A549 (cell line): ENCODE measurements at regions not wholly inside any gene's neighbourhood (a gene's known extent, or its start where the extent isn't known, plus 50 kb on each side); places are given as distances from the start of the nearest gene placed in this dataset.

ENCODE experiments used
- ATAC-seq, 2 experiments: fragments of 200-7000 bp in 1 of 2; fragments of >200 bp in 1 of 2; cut with Nextera tagmentation in 1 of 2; cut with Tn5 transposase in 1 of 2; 3 replicates each; pipeline versions ENCODE4 v1.8.0 to v1.9.1; 2018 to 2020; ENCODE audit warnings: mild to moderate bottlenecking in 1 of 2, moderate library complexity in 1 of 2
- CTCF ChIA-PET: fragments of 300-600 bp; sonication (Branson Sonifier 250); formaldehyde crosslinking; extraction: SDS; loops from one replicate; lab custom pipeline; 2021; ENCODE audit warnings: antibody characterized with exemption, inconsistent platforms; lab: Yijun Ruan, JAX
- POLR2A ChIA-PET: fragments of 350-600 bp; formaldehyde crosslinking; extraction: SDS; loops from one replicate; lab custom pipeline; 2021; ENCODE audit warnings: antibody characterized with exemption, inconsistent platforms; lab: Yijun Ruan, JAX
- DNase-seq, 2 experiments: peaks; one replicate each; pipeline versions ENCODE4 v3.0.0 to v3.0.0-alpha.2; 2011 to 2016; ENCODE audit warnings: low read depth in 1 of 2, low spot score in 1 of 2
- FAIRE-seq: peaks from 2 replicates; lab custom pipeline; 2011; peaks lifted over from hg19 to GRCh38; lab: Jason Lieb, UNC
- H3K27ac ChIP-seq, 2 experiments: fragments of >200 bp; sonication (Bioruptor Twin); formaldehyde crosslinking; 3 replicates each; pipeline ENCODE4 v1.5.1; 2016 to 2017
- H3K4me1 ChIP-seq: fragments of >200 bp; sonication (Bioruptor Twin); formaldehyde crosslinking; 3 replicates; pipeline ENCODE4 v1.6.1; 2016
- H3K4me2 ChIP-seq: fragments of >200 bp; sonication (Bioruptor Twin); formaldehyde crosslinking; 3 replicates; pipeline ENCODE4 v1.6.1; 2016
- H3K4me3 ChIP-seq: fragments of >200 bp; sonication (Bioruptor Twin); formaldehyde crosslinking; 3 replicates; pipeline ENCODE4 v1.5.1; 2016
- H3K9me3 ChIP-seq: fragments of >200 bp; sonication (Bioruptor Twin); formaldehyde crosslinking; 3 replicates; pipeline ENCODE4 v1.6.1; 2016
- CBX2 ChIP-seq: fragments of 200-600 bp; sonication (generic); IDR thresholded peaks from 2 replicates; pipeline ENCODE4 v1.6.1; 2016; ENCODE audit warnings: low read depth, mild to moderate bottlenecking, borderline replicate concordance
- CBX8 ChIP-seq: fragments of 200-600 bp; sonication (generic); IDR thresholded peaks from 2 replicates; pipeline ENCODE4 v1.6.1; 2016
- CEBPB ChIP-seq, 2 experiments: fragments of >200 bp in 1 of 2; sonication (Bioruptor Twin) in 1 of 2; formaldehyde crosslinking in 1 of 2; IDR thresholded peaks; 2 replicates each; pipeline ENCODE4 v1.6.1; 2012 to 2016
- FOSB ChIP-seq: fragments of 250-450 bp; sonication (Bioruptor Pico); IDR thresholded peaks from 2 replicates; pipeline ENCODE4 v1.5.0; 2020; ENCODE audit warnings: mild to moderate bottlenecking, moderate library complexity
- FOSL2 ChIP-seq, 2 experiments: fragments of 450-650 bp in 1 of 2; fragments of >200 bp in 1 of 2; sonication (Bioruptor Twin) in 1 of 2; formaldehyde crosslinking; IDR thresholded peaks; 2 replicates each; pipeline versions ENCODE4 v1.5.0 to v1.6.1; 2016 to 2020; ENCODE audit warnings: mild to moderate bottlenecking in 1 of 2, moderate library complexity in 1 of 2
- GATA3 ChIP-seq: IDR thresholded peaks from 2 replicates; pipeline ENCODE4 v1.6.1; 2012; ENCODE audit warnings: borderline replicate concordance
- HDAC2 ChIP-seq: fragments of 200-600 bp; sonication (generic); IDR thresholded peaks from 2 replicates; pipeline ENCODE4 v1.6.1; 2016
- HEYL ChIP-seq: fragments of 250-450 bp; sonication (Bioruptor Pico); IDR thresholded peaks from 2 replicates; pipeline ENCODE4 v1.8.0; 2021; ENCODE audit warnings: mild to moderate bottlenecking, moderate library complexity
- HOXB13 ChIP-seq: fragments of 250-450 bp; sonication (Bioruptor Pico); IDR thresholded peaks from 2 replicates; pipeline ENCODE4 v1.5.0; 2020; ENCODE audit warnings: low read depth, mild to moderate bottlenecking, moderate library complexity
- JUN ChIP-seq, 2 experiments: fragments of >200 bp; sonication (Bioruptor Twin); formaldehyde crosslinking; IDR thresholded peaks; 2 replicates in 1 of 2; 3 replicates in 1 of 2; pipeline ENCODE4 v1.6.1; 2016 to 2017
- KDM1A ChIP-seq: fragments of 200-600 bp; sonication (generic); IDR thresholded peaks from 2 replicates; pipeline ENCODE4 v1.6.1; 2016; ENCODE audit warnings: low read depth, mild to moderate bottlenecking
- KDM5A ChIP-seq: fragments of 200-600 bp; sonication (generic); IDR thresholded peaks from 2 replicates; pipeline ENCODE4 v1.6.1; 2016; ENCODE audit warnings: antibody characterized with exemption, mild to moderate bottlenecking
- NFE2L2 ChIP-seq: fragments of 150-350 bp; conservative IDR thresholded peaks from 2 replicates; pipeline ENCODE4 v1.6.1; 2014; ENCODE audit warnings: low read length
- NR3C1 ChIP-seq: fragments of >200 bp; sonication (Bioruptor Twin); formaldehyde crosslinking; IDR thresholded peaks from 3 replicates; pipeline ENCODE4 v1.6.1; 2017
- RARB ChIP-seq: fragments of 250-450 bp; sonication (Bioruptor Pico); IDR thresholded peaks from 2 replicates; pipeline ENCODE4 v1.8.0; 2021; ENCODE audit warnings: mild to moderate bottlenecking, moderate library complexity
- RFX5 ChIP-seq: fragments of 450-650 bp; IDR thresholded peaks from 2 replicates; pipeline ENCODE4 v1.7.1; 2014; ENCODE audit warnings: antibody characterized with exemption, mild to moderate bottlenecking, moderate library complexity
- SMC3 ChIP-seq: fragments of >200 bp; sonication (Bioruptor Twin); formaldehyde crosslinking; IDR thresholded peaks from 3 replicates; pipeline ENCODE4 v1.6.1; 2018; ENCODE audit warnings: inconsistent platforms
- TP53 ChIP-seq: fragments of 250-450 bp; sonication (Bioruptor Pico); IDR thresholded peaks from 2 replicates; pipeline ENCODE4 v1.5.0; 2021; ENCODE audit warnings: mild to moderate bottlenecking, moderate library complexity
- ZSCAN20 ChIP-seq: fragments of 250-450 bp; sonication (Bioruptor Pico); IDR thresholded peaks from 2 replicates; pipeline ENCODE4 v1.8.0; 2022; ENCODE audit warnings: mild to moderate bottlenecking, moderate library complexity
- WGBS: methylation state at CpG from one replicate; pipeline ENCODE4 v1.1.6; 2017; ENCODE audit errors: missing lambda C conversion rate; 5-methylcytosine and 5-hydroxymethylcytosine counted together
- TF ChIP-seq, protein P1 (sequence below): fragments of 250-450 bp; sonication (Bioruptor Pico); IDR thresholded peaks from 2 replicates; pipeline ENCODE4 v1.5.0; 2021; ENCODE audit warnings: mild to moderate bottlenecking, moderate library complexity, borderline replicate concordance
- TF ChIP-seq, protein P2 (sequence below): fragments of >200 bp; sonication (Bioruptor Twin); formaldehyde crosslinking; IDR thresholded peaks from 3 replicates; pipeline ENCODE4 v1.5.1; 2016
- TF ChIP-seq, protein P3 (sequence below): IDR thresholded peaks from 2 replicates; pipeline ENCODE4 v1.6.1; 2012
- TF ChIP-seq, protein P4 (sequence below): IDR thresholded peaks from 2 replicates; pipeline ENCODE4 v1.6.1; 2012

DNA sequence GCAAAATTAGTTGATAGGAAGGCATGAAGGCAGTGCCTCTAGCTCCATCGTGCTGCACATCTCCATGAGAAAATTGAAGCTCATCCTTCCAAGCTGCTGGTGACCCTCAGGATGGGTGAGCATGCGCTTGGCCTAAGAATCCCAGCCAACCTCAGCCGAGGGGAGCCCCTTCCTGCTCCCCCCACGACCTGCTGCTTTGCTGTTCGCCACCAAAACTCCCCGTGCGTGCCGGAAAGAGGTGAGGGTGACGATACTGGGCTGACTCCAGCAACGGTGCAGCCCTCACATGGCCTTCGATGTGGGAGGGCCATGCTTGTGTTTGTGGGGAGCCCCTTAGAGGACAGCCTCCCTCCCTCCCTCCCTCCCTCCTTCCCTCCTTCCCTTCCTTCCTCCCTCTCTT is 660.9 kb downstream of the BRD1 start:
- no peak for DNase-seq
- TF ChIP-seq HOXB13 (CRISPR knock-in tag) (no peak), SMC3 (no peak), GATA3 (no peak), RARB (CRISPR knock-in tag) (no peak), NFE2L2 (no peak)
- TF ChIP-seq, all 56 proteins: peak for 0
- Histone ChIP-seq H3K4me1 (no peaks in the 10 kb centered on the region), H3K4me3 (no peak overlapping the region), H3K4me2 (no peak overlapping the region), H3K9me3 (no peaks in the 10 kb centered on the region), H3K27ac (no peak overlapping the region)
- ATAC-seq (no peak), FAIRE-seq (no peak)
- ChIA-PET POLR2A (no interaction called here), CTCF (no interaction called here)
- 63% methylated on average over 8 of the region's 11 CpGs for WGBS

DNA sequence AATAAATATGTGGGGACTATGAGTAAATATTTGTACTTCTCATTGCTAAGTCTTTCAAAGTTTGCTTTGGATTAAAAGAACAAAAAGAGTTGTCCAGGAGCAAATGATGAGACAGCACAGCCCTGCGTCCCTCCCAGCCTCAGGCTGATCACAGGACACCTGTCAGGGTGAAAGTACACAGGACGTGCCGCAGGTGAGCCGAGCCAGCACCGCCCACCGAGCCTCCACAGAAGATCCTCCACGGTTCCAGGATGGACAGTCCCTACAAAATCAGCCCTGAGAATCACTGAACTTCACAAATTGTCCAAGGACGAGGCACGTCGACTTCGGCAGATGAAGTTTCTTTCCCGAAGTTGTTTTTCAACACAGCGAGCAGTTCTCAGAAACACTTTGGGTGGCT is 661.5 kb downstream of the BRD1 start:
- H3K4me3 ChIP-seq = no peak overlapping the region
- H3K4me1 ChIP-seq = no peaks in the 10 kb centered on the region
- H3K27ac ChIP-seq = no peak overlapping the region
- CTCF ChIA-PET = no interaction called here
- WGBS = 33% methylated on average over 13 of the region's 13 CpGs
- FAIRE-seq (no peak), ATAC-seq (no peak), DNase-seq (no peak)
- POLR2A ChIA-PET = no interaction called here
- H3K9me3 ChIP-seq = no peaks in the 10 kb centered on the region
- H3K4me2 ChIP-seq = no peak overlapping the region
- TF ChIP-seq JUN (IDR thresholded peaks at IDR 0.05) (no peak), NR3C1 (no peak), RARB (CRISPR knock-in tag) (no peak), HEYL (CRISPR knock-in tag) (no peak), GATA3 (no peak), CBX8 (no peak), KDM5A (no peak), FOSL2 (IDR thresholded peaks at IDR 0.05) (no peak), FOSL2 (CRISPR knock-in tag; IDR thresholded peaks at IDR 0.05) (no peak)
- TF ChIP-seq, all 56 proteins: peak for 0

DNA sequence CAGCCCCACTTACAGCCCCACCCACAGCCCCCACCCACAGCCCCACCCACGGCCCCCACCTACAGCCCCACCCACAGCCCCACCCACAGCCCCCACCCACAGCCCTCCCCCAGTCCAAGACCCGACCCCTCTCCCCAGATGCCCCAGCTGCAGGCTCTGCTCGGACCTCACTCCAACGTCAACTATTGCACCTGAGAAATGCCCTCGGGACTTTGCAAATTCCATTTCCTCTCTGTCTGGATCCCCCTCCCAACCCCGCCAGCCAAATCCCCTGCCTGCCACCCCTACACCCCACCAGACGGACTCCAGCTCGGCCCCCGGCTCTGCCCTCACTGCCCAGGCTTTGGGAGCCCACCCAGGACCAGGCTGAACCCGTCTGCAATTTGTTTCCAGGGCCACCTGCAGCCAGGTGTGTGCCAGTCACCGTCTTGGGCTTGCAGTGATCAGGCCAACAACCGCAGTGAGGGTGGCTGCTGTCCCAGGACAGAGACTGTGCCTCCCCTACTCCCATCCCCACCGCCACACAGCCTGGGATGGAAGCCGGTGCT is 662.8 kb downstream of the BRD1 start:
- no peaks in the 10 kb centered on the region for H3K9me3 ChIP-seq
- no peaks in the 10 kb centered on the region for H3K4me1 ChIP-seq
- no peak for DNase-seq
- H3K27ac ChIP-seq = no peak overlapping the region
- POLR2A ChIA-PET = no interaction called here
- no peak overlapping the region for H3K4me2 ChIP-seq
- no peak for TF ChIP-seq NFE2L2
- TF ChIP-seq RFX5 = no peak
- no peak for TF ChIP-seq GATA3
- TF ChIP-seq KDM1A = no peak
- TF ChIP-seq KDM5A = no peak
- TF ChIP-seq, protein P1, sequence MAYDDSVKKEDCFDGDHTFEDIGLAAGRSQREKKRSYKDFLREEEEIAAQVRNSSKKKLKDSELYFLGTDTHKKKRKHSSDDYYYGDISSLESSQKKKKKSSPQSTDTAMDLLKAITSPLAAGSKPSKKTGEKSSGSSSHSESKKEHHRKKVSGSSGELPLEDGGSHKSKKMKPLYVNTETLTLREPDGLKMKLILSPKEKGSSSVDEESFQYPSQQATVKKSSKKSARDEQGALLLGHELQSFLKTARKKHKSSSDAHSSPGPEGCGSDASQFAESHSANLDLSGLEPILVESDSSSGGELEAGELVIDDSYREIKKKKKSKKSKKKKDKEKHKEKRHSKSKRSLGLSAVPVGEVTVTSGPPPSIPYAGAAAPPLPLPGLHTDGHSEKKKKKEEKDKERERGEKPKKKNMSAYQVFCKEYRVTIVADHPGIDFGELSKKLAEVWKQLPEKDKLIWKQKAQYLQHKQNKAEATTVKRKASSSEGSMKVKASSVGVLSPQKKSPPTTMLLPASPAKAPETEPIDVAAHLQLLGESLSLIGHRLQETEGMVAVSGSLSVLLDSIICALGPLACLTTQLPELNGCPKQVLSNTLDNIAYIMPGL (CRISPR knock-in tag) = no peak
- no peak for TF ChIP-seq FOSB (CRISPR knock-in tag)
- no peak for TF ChIP-seq CEBPB (IDR thresholded peaks at IDR 0.05)
- no peak for TF ChIP-seq HDAC2
- TF ChIP-seq, protein P2, sequence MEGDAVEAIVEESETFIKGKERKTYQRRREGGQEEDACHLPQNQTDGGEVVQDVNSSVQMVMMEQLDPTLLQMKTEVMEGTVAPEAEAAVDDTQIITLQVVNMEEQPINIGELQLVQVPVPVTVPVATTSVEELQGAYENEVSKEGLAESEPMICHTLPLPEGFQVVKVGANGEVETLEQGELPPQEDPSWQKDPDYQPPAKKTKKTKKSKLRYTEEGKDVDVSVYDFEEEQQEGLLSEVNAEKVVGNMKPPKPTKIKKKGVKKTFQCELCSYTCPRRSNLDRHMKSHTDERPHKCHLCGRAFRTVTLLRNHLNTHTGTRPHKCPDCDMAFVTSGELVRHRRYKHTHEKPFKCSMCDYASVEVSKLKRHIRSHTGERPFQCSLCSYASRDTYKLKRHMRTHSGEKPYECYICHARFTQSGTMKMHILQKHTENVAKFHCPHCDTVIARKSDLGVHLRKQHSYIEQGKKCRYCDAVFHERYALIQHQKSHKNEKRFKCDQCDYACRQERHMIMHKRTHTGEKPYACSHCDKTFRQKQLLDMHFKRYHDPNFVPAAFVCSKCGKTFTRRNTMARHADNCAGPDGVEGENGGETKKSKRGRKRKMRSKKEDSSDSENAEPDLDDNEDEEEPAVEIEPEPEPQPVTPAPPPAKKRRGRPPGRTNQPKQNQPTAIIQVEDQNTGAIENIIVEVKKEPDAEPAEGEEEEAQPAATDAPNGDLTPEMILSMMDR = no peak
- TF ChIP-seq, protein P3, sequence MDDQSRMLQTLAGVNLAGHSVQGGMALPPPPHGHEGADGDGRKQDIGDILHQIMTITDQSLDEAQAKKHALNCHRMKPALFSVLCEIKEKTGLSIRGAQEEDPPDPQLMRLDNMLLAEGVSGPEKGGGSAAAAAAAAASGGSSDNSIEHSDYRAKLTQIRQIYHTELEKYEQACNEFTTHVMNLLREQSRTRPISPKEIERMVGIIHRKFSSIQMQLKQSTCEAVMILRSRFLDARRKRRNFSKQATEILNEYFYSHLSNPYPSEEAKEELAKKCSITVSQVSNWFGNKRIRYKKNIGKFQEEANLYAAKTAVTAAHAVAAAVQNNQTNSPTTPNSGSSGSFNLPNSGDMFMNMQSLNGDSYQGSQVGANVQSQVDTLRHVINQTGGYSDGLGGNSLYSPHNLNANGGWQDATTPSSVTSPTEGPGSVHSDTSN = no peak
- TF ChIP-seq, protein P4, sequence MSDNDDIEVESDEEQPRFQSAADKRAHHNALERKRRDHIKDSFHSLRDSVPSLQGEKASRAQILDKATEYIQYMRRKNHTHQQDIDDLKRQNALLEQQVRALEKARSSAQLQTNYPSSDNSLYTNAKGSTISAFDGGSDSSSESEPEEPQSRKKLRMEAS = no peak
- no peak for TF ChIP-seq NR3C1
- TF ChIP-seq ZSCAN20 (CRISPR knock-in tag) = no peak
- no peak for TF ChIP-seq TP53 (CRISPR knock-in tag)
- no peak for TF ChIP-seq CBX2
- no peak for ATAC-seq
- CTCF ChIA-PET = no interaction called here
- FAIRE-seq = no peak
- H3K4me3 ChIP-seq = no peak overlapping the region
- 15% methylated on average over 6 of the region's 14 CpGs for WGBS
